A549 (cell line): ENCODE measurements at regions not wholly inside any gene's neighbourhood (a gene's known extent, or its start where the extent isn't known, plus 50 kb on each side); places are given as distances from the start of the nearest gene placed in this dataset.

ENCODE experiments used
- ATAC-seq, 2 experiments: fragments of 200-7000 bp in 1 of 2; fragments of >200 bp in 1 of 2; cut with Nextera tagmentation in 1 of 2; cut with Tn5 transposase in 1 of 2; 3 replicates each; pipeline versions ENCODE4 v1.8.0 to v1.9.1; 2018 to 2020; ENCODE audit warnings: mild to moderate bottlenecking in 1 of 2, moderate library complexity in 1 of 2
- CTCF ChIA-PET: fragments of 300-600 bp; sonication (Branson Sonifier 250); formaldehyde crosslinking; extraction: SDS; loops from one replicate; lab custom pipeline; 2021; ENCODE audit warnings: antibody characterized with exemption, inconsistent platforms; lab: Yijun Ruan, JAX
- POLR2A ChIA-PET: fragments of 350-600 bp; formaldehyde crosslinking; extraction: SDS; loops from one replicate; lab custom pipeline; 2021; ENCODE audit warnings: antibody characterized with exemption, inconsistent platforms; lab: Yijun Ruan, JAX
- DNase-seq, 2 experiments: peaks; one replicate each; pipeline versions ENCODE4 v3.0.0 to v3.0.0-alpha.2; 2011 to 2016; ENCODE audit warnings: low read depth in 1 of 2, low spot score in 1 of 2
- FAIRE-seq: peaks from 2 replicates; lab custom pipeline; 2011; peaks lifted over from hg19 to GRCh38; lab: Jason Lieb, UNC
- H3K27ac ChIP-seq, 2 experiments: fragments of >200 bp; sonication (Bioruptor Twin); formaldehyde crosslinking; 3 replicates each; pipeline ENCODE4 v1.5.1; 2016 to 2017
- H3K4me1 ChIP-seq: fragments of >200 bp; sonication (Bioruptor Twin); formaldehyde crosslinking; 3 replicates; pipeline ENCODE4 v1.6.1; 2016
- H3K4me2 ChIP-seq: fragments of >200 bp; sonication (Bioruptor Twin); formaldehyde crosslinking; 3 replicates; pipeline ENCODE4 v1.6.1; 2016
- H3K4me3 ChIP-seq: fragments of >200 bp; sonication (Bioruptor Twin); formaldehyde crosslinking; 3 replicates; pipeline ENCODE4 v1.5.1; 2016
- H3K9me3 ChIP-seq: fragments of >200 bp; sonication (Bioruptor Twin); formaldehyde crosslinking; 3 replicates; pipeline ENCODE4 v1.6.1; 2016
- ATOH8 ChIP-seq: fragments of 250-450 bp; sonication (Bioruptor Pico); IDR thresholded peaks from 2 replicates; pipeline ENCODE4 v1.5.0; 2020; ENCODE audit warnings: low read depth, mild to moderate bottlenecking, moderate library complexity
- BCL3 ChIP-seq: fragments of >200 bp; sonication (Bioruptor Twin); formaldehyde crosslinking; IDR thresholded peaks from 3 replicates; pipeline ENCODE4 v1.6.1; 2016
- BHLHE40 ChIP-seq: IDR thresholded peaks from 2 replicates; pipeline ENCODE4 v1.6.1; 2012; ENCODE audit warnings: low read depth, low read length, inconsistent platforms
- CEBPB ChIP-seq, 2 experiments: fragments of >200 bp in 1 of 2; sonication (Bioruptor Twin) in 1 of 2; formaldehyde crosslinking in 1 of 2; IDR thresholded peaks; 2 replicates each; pipeline ENCODE4 v1.6.1; 2012 to 2016
- EHF ChIP-seq: fragments of 250-450 bp; sonication (Bioruptor Pico); IDR thresholded peaks from 2 replicates; pipeline ENCODE4 v1.5.0; 2020; ENCODE audit warnings: mild to moderate bottlenecking
- ELK1 ChIP-seq: fragments of 150-350 bp; IDR thresholded peaks from 2 replicates; pipeline ENCODE4 v1.6.1; 2014; ENCODE audit warnings: low read depth, mild to moderate bottlenecking, low read length
- GATA3 ChIP-seq: IDR thresholded peaks from 2 replicates; pipeline ENCODE4 v1.6.1; 2012; ENCODE audit warnings: borderline replicate concordance
- HES2 ChIP-seq: fragments of >200 bp; sonication (Bioruptor Twin); formaldehyde crosslinking; IDR thresholded peaks from 2 replicates; pipeline ENCODE4 v1.6.1; 2016
- HEYL ChIP-seq: fragments of 250-450 bp; sonication (Bioruptor Pico); IDR thresholded peaks from 2 replicates; pipeline ENCODE4 v1.8.0; 2021; ENCODE audit warnings: mild to moderate bottlenecking, moderate library complexity
- HMGXB4 ChIP-seq: fragments of 250-450 bp; sonication (Bioruptor Pico); IDR thresholded peaks from 2 replicates; pipeline ENCODE4 v1.5.0; 2021; ENCODE audit warnings: mild to moderate bottlenecking, moderate library complexity, borderline replicate concordance
- HOXB13 ChIP-seq: fragments of 250-450 bp; sonication (Bioruptor Pico); IDR thresholded peaks from 2 replicates; pipeline ENCODE4 v1.5.0; 2020; ENCODE audit warnings: low read depth, mild to moderate bottlenecking, moderate library complexity
- JUNB ChIP-seq: fragments of >200 bp; sonication (Bioruptor Twin); formaldehyde crosslinking; IDR thresholded peaks from 2 replicates; pipeline ENCODE4 v1.6.1; 2016
- KDM5A ChIP-seq: fragments of 200-600 bp; sonication (generic); IDR thresholded peaks from 2 replicates; pipeline ENCODE4 v1.6.1; 2016; ENCODE audit warnings: antibody characterized with exemption, mild to moderate bottlenecking
- MAX ChIP-seq: IDR thresholded peaks from 2 replicates; pipeline ENCODE4 v1.6.1; 2012
- MAZ ChIP-seq: fragments of 150-350 bp; IDR thresholded peaks from 2 replicates; pipeline ENCODE4 v1.6.1; 2014; ENCODE audit warnings: antibody characterized with exemption, low read depth, low read length, borderline replicate concordance
- NR3C1 ChIP-seq: fragments of >200 bp; sonication (Bioruptor Twin); formaldehyde crosslinking; IDR thresholded peaks from 3 replicates; pipeline ENCODE4 v1.6.1; 2017
- PBX3 ChIP-seq: IDR thresholded peaks from 2 replicates; pipeline ENCODE4 v1.6.1; 2012
- PHF8 ChIP-seq: fragments of 200-600 bp; sonication (generic); IDR thresholded peaks from 2 replicates; pipeline ENCODE4 v1.6.1; 2016; ENCODE audit warnings: low read depth, mild to moderate bottlenecking, antibody characterized with exemption, moderate library complexity, borderline replicate concordance
- RAD21 ChIP-seq, 2 experiments: fragments of >200 bp in 1 of 2; sonication (Bioruptor Twin) in 1 of 2; formaldehyde crosslinking in 1 of 2; IDR thresholded peaks in 1 of 2; conservative IDR thresholded peaks in 1 of 2; 2 replicates in 1 of 2; 3 replicates in 1 of 2; pipeline ENCODE4 v1.6.1; 2012 to 2018; ENCODE audit warnings: inconsistent platforms in 1 of 2
- USF2 ChIP-seq: fragments of 450-650 bp; IDR thresholded peaks from 2 replicates; pipeline ENCODE4 v1.6.1; 2014; ENCODE audit warnings: antibody characterized with exemption
- ZFP36 ChIP-seq: fragments of 450-650 bp; IDR thresholded peaks from 2 replicates; pipeline ENCODE4 v1.6.1; 2014; ENCODE audit warnings: borderline replicate concordance; ENCODE audit not compliant: partially characterized antibody
- WGBS: methylation state at CpG from one replicate; pipeline ENCODE4 v1.1.6; 2017; ENCODE audit errors: missing lambda C conversion rate; 5-methylcytosine and 5-hydroxymethylcytosine counted together

GRCh38 chr2:188852772-188853171 is 121.4 kb upstream of the COL3A1 start:
- Histone ChIP-seq H3K9me3 (no peaks in the 10 kb centered on the region), H3K4me2 (no peak overlapping the region), H3K4me1 (0 out of 3 replicates have a peak, but pooled peaks cover 3% of the 10 kb centered on the region), H3K27ac (no peak overlapping the region), H3K4me3 (no peak overlapping the region)
- POLR2A ChIA-PET: no interaction called here
- FAIRE-seq (no peak), ATAC-seq (no peak), DNase-seq (no peak)
- TF ChIP-seq PBX3: no peak
- no peak for TF ChIP-seq MAX
- TF ChIP-seq MAZ: no peak
- TF ChIP-seq HOXB13: no peak
- no peak for TF ChIP-seq KDM5A
- no peak for TF ChIP-seq CEBPB (IDR thresholded peaks at IDR 0.05)
- TF ChIP-seq GATA3: no peak
- no peak for TF ChIP-seq RAD21 (conservative IDR thresholded peaks at IDR 0.05 in 1 of 2, IDR thresholded peaks at IDR 0.05 in 1 of 2)
- TF ChIP-seq NR3C1: no peak
- TF ChIP-seq ELK1: no peak
- TF ChIP-seq HES2: no peak
- TF ChIP-seq BHLHE40: no peak
- WGBS: 85% methylated on average over 2 of the region's 2 CpGs
- CTCF ChIA-PET: interaction anchor here (1.2 kb wide), 1 partner anchor 12 kb away, joined by 3 read pairs; no protein-coding TSS in a partner anchor

GRCh38 chr2:188853307-188853706 is 120.9 kb upstream of the COL3A1 start:
- DNase-seq (no peak), ATAC-seq (no peak), FAIRE-seq (no peak)
- POLR2A ChIA-PET: no interaction called here
- Histone ChIP-seq H3K4me2 (no peak overlapping the region), H3K9me3 (no peaks in the 10 kb centered on the region), H3K4me3 (no peak overlapping the region), H3K4me1 (0 out of 3 replicates have a peak, but pooled peaks cover 3% of the 10 kb centered on the region), H3K27ac (no peak overlapping the region)
- WGBS: 69% methylated on average over 2 of the region's 2 CpGs
- TF ChIP-seq HEYL (CRISPR knock-in tag) (no peak), HOXB13 (no peak), EHF (no peak), PHF8 (no peak), USF2 (no peak), BCL3 (no peak), JUNB (no peak), HES2 (no peak), ZFP36 (no peak), HMGXB4 (CRISPR knock-in tag) (no peak), ATOH8 (CRISPR knock-in tag) (no peak)
- CTCF ChIA-PET: no interaction called here
